NCI-H1694 (cell line): ENCODE measurements at regions not wholly inside any gene's neighbourhood (a gene's known extent, or its start where the extent isn't known, plus 50 kb on each side); places are given as distances from the start of the nearest gene placed in this dataset.

ENCODE experiments used
- DNase-seq: peaks from one replicate; lab custom pipeline; 2025; lab: John Stamatoyannopoulos, UW

- no peak for DNase-seq
These were observed 300.8 kb downstream of the EFNB2 start for GRCh38 chr13:106234636-106235035.

- no peak for DNase-seq
These were observed 302.2 kb downstream of the EFNB2 start for GRCh38 chr13:106233134-106233735.

DNA sequence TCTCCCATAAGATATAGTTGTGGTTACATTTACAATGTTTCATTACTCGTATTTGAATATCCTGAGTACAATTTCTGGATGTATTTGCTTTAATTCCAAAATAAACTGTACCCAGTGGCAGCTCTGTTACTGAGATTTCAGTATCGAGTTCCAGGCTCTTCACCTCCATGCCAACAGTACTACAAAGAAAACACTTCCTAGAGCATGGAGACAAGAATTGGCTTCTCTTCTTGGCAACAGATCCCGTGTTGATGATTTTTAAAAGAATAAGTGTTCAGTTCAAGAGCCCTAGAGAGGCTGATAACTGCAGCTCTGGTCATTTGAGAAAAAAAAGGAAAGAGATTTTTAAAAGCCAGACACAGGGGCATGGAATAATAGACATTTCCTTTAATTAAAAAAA lies 302.8 kb downstream of the EFNB2 start:
- DNase-seq, result no peak

- DNase-seq, result no peak
These were observed 305.0 kb downstream of the EFNB2 start for GRCh38 chr13:106230450-106230849.

- DNase-seq, result no peak
These were observed 310.3 kb downstream of the EFNB2 start for GRCh38 chr13:106225126-106225525.

DNA sequence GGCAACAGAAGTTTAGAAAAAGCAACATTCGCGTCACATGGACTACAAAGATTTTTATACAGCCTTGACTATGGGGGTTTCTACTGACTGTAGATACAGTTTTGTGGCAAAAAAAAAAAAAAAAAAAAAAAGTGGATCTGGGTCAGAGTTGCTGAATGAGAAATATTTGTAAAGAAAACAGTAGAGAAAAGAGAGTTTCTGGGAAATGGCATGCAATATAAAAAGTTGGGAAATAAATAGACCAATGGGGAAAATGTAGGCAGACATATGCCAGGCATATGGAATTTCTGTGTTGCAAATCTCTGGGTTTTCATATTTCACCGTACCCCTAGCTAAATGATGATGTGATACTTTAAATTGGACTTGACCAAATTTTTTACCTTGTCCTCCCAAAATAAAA lies 315.3 kb downstream of the EFNB2 start:
- no peak for DNase-seq

GRCh38 chr13:106213028-106213757 lies 322.3 kb downstream of the EFNB2 start:
- DNase-seq, result no peak

DNA sequence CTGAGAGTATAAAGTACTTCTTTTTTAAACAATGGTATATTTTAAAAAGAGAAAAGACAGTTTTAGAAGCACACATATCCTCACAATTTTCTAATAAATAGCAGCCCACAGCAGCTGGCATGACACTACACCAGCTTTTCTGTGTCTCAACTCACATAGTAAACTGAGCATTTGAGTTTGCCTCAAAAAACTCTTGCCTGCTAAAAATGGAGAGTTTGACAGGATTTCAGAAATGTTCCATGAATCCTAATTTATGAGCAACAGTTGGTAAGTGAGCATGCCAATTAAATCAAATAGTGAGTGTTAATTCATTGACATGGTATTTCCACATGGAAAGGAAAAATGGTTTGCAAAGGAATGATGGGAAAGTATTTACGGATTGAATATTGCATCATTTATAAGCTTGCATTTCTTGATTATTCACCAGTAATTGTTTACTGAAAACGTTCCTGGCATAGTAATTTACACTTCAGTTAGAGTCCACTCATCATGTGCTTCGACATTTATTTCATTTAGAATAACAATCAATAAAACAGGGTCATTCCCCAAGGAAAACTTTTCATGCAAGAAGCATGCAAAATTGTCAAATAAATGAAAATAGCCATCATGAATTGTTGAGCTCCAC lies 323.0 kb downstream of the EFNB2 start:
- DNase-seq, result no peak

DNA sequence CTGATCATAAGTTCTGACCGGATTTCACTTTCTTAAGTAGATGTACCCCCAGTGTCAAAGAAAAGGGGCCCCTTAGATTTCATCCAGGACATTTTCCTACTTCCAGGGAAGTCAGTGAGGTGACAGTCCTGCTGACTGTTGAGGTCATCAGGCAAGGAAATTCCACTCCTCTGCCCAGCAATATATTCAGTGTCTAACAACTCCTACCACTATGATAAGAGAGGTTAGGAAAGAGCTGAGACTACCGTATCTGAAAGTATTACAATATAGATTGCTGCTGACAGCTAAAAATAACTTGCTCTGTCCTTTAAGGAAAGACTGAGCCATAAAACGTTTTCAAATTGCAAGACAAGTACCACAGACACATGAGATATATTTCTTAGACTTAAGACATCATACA lies 325.1 kb downstream of the EFNB2 start:
- DNase-seq, result no peak

DNA sequence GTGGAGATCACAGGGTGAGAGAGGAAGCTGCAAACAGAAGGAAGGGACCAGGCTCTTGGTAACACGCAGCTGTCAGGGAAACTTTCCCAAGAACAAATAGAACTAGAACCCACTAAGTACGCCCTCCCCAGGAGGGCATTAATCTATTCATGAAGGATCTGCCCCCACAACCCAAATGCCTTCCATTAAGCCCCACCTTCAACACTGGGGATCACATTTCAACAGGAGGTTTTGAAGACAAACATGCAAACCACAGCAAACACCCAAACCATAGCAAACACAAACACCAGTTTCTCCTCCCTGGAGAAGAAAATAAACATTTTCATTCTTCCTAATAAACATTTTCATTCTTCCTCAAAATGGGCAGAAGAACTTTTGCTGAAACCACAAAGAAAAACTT lies 329.6 kb downstream of the EFNB2 start:
- no peak for DNase-seq

- DNase-seq, result no peak
These were observed 338.0 kb downstream of the EFNB2 start for GRCh38 chr13:106197496-106197895.

- no peak for DNase-seq
These were observed 347.9 kb downstream of the EFNB2 start for GRCh38 chr13:106187501-106188095.

- DNase-seq, result no peak
These were observed 348.4 kb downstream of the EFNB2 start for GRCh38 chr13:106187101-106187500.

DNA sequence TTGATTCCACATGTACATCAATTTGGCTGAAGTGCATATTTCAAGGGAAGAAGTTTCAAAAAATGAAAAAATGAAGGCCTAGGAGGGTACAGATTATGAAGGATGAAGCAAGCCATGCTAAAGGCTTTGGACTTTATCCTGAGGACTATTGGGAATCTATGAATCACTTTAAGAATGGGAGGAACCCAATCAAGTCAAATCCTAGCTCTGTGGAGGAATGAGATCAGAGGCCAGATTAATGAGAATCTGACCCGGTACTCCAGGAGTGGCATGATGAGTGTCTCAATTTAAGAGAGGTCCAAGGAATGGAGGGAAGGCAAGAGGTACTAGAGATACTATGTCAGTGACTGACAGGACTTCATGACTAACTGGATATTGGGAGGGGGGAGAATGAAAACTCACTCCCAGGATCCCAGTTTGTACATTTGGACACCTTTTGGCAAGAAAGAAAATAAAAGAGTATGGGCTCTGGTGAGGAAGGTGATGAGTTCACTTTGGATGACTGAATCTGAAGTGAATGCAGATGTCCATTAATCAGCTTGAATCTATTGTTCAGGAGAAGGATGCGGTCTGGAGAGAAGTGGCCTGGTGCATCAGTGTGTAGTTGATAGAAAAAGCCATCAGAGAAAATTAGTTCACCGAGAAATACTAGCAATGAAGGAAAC lies 349.0 kb downstream of the EFNB2 start:
- no peak for DNase-seq

- DNase-seq, result no peak
These were observed 350.7 kb downstream of the EFNB2 start for GRCh38 chr13:106184790-106185189.

- DNase-seq, result no peak
These were observed 351.9 kb downstream of the EFNB2 start for GRCh38 chr13:106183410-106184065.

GRCh38 chr13:106182404-106182803 lies 353.1 kb downstream of the EFNB2 start:
- DNase-seq, result no peak

GRCh38 chr13:106178816-106179215 lies 356.6 kb downstream of the EFNB2 start:
- no peak for DNase-seq

DNA sequence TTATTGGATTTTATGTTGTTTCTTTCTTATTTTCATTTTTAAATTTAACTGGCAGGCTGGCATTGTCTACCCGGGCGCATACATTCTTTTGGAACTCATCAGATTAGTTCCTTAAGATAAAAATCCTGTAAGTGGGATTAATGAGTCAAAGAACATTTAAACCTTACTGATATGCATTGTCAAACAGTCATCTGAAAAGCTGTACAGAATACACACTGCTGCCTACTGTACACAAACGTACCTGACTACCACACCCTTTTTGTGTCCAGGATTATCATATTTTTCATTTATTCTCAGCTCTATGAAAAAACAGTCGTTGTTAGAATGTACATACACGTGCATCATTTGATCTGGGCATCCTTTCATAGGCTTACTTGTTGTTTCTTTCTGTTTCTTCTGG lies 358.3 kb downstream of the EFNB2 start:
- no peak for DNase-seq

DNA sequence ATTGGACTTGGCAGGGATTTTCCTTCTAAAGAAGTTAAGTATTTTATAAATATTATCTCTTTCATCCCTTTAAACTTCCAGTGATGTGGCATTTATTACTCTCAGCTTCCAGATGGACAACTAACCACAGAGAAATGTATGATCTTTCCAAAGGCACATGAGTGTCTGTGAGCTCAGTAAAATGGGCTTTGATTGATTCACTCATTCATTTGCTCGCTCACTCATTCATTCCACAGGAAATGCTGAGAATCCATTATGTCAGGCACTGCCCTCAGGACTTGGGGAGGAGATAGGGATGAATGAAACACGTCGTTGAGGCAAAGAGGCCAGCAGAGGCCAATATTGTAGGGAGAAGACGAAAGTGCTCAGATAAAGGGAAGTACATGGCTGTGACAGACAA lies 359.3 kb downstream of the EFNB2 start:
- no peak for DNase-seq

DNA sequence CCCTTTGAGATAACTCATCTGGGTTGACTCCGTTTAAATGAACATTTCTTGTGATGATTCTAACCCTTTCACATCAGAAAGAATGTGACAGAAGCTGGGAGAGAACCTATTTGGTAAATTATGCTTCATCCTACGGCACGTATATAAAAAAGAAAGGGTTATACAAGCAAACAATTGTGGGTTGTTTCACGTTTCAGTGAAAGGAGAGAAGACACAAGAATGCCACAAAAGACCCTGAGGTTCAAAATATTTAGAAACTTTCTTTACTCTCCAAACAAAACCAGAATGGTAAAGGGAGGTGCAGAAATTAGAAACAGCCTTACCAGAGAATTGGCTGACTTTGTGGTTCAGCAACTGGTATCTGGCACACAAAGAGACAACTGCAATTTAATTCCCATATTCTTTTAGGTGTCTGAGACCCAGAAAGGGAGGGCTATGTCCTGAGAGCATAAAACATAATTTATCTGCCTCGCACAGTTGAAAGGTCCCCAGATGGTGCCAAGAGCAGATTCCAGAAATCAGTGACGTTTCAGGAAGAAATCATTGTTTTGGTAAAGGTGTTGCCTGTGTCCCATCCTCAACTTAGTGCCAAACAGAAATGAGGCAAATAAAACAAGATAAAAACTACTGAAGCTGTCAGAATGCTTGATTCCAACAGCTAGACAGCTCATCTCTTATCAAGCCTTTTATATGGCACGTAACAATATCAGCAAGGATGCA lies 361.4 kb downstream of the EFNB2 start:
- DNase-seq, result no peak
